Posterior vena cava (tissue), 2 donors: ENCODE measurements at regions not wholly inside any gene's neighbourhood (a gene's known extent, or its start where the extent isn't known, plus 50 kb on each side); places are given as distances from the start of the nearest gene placed in this dataset.
"Not testable (repeated sequence)": the region's sequence is repeated elsewhere in the genome, so short reads cannot be mapped to it uniquely, and the experiment has no call there.

ENCODE experiments used
- DNase-seq: peaks from one replicate; pipeline ENCODE4 v3.0.0-alpha.2; 2020; ENCODE audit warnings: low spot score
- intact Hi-C, 2 donors: fragments of 100-400 bp; cut with DNase I; formaldehyde crosslinking; loops; one replicate each; pipeline versions ENCODE4 v1.14.1 to v1.14.2; 2022 to 2023
- donor health status: DM: yes; HTN: yes; CAD: no.
- donor health status: DM: yes; HTN: yes; CAD: no.

DNA sequence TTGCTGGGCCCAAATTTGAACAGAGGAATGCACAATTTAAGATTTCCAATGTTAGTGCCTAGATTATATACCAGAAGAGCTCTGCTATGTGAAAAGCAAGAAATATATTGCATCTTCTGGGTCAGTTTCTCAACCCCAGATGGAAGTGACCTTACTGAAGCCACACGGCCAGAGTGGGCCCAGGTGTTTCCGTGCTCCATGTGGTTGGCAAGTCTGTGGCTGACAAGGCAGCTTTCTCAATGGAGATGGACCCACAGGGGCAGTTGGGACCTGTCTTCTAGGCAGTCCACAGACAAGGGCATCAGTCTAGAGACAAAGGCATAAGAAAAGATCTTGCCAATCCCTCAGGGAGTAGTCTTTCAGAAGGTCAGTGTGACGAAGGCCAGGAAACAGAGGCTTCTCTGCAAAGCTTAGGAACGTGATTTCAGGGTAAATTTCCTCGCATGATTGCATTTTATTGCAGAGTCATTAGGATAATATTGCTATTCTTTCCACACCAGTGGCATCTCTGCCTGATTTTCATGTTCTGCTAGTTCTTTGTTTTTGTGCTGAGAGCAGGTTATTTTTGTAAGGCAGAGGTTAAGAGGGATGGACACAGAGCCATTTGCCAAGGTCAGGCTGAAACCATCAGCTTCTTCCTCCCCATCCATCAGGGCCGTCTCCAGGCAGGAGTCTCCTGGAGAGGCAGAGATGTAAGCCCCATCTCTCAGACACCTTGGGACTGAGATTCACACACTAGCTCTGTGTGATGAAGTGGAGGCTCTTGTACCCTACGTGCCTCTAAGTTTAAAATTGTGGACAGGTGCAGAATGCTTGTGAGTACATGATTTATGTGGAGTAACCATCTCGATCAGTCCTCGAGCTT lies 202.1 kb downstream of the ANKRD30B start:
- intact Hi-C loops = no loop called here
- peak; percentile 10 for DNase-seq

DNA sequence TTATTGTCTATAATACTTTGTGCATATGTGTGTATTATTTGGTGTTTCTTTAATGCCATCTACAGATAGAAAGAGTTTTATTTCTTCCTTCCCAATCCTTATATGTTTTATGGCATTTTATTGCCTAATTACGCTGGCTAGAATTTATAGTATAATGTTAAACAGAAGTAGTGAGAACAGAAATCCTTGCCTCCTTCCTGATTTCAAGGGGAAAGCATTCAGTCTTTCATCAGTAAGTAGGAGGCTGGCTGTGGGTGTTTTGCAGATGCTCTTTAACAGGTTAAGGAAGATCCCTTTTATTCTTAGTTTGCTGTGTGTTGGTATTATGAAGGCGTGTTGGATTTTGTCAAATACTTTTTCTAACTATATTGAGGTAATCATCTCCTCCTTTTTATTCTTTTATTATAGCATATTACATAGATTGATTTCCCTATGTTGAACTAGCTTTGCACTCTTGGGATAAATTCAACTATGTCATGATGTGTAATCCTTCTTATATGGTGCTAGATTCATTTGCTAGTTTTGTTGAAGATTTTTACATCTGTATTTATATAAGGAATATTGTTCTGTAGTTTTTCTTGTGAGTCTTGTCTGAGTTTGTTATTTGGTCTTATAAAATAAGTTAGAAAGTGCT lies 204.6 kb downstream of the ANKRD30B start:
- intact Hi-C loops = not testable (repeated sequence)

DNA sequence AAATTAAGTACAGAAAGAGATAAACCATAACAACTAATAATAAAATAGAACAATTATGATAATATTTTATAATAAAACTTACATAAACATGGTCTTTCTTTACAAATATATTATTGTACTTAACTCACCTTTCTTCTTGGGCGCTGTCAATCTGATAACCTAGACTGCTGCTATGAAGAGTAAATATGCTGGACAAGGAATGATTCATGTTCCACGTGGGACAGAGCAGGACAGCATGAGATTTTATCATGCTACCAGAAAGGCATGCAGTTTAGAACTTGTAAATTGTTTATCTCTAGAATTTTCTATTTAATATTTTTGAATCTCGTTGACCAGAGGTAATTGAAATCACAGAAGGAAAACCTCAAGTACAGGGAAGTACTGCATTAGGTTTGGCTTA lies 210.7 kb downstream of the ANKRD30B start:
- intact Hi-C loops = no loop called here
- no peak for DNase-seq

More for the DNA sequence above, 204.6 kb downstream of the ANKRD30B start:
- DNase-seq = not testable (repeated sequence)

DNA sequence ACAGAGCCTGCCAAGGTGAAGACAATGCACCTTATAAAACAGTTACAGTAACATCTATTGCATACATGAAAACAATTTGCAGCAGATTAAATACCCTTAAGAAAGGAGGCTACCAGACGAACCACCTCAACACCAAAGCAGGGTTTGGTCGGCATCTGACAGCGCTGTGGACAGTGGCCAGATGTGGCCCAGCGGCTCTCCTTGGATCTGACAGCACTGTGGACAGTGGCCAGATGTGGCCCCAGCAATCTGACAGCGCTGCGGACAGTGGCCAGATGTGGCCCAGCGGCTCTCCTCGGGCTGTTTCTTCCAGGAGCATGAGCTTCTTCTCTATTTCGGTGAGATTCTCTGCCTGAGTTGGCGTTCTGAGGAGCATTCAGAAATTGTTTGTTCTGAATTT lies 211.6 kb downstream of the ANKRD30B start:
- no peak for DNase-seq
- intact Hi-C loops = no loop called here

DNA sequence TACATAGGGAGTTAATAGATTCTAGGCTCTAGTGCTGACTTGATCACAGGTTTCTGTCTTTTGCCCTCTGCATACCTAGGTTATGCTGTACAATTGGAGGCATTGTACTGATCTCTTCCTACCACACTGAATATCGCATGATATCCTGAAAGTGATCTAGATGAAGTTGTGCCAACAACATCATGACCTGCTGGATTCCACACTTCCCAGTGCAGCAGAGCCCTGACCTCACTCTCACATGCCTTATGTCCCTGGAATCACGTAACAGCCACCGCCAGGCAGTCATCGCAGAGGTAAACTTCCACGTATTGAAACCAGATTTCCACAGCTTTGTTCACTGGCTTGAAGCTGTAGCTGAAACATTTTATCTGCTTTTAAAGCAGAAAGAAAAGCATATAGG lies 214.0 kb downstream of the ANKRD30B start:
- DNase-seq = no peak
- intact Hi-C loops = no loop called here

DNA sequence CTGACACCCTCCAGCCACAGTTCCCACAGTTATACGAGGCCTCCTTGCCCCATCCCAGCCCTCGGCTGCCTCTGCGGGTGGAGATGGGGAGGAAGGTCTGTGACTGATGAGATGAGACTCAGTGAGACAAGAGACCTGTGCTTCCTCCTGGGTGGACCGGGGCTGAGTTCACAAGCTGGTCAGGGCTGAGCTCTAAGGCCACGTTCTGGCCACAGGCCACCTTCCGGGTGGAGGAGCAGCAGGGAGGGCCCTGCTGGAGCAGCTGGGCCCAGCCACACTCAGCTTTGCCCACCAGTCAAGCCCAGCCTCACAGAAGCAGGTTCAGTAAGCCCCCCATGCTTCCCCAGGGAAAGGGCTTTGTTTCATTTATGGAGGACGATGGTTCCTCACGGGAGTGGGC lies 214.7 kb downstream of the ANKRD30B start:
- intact Hi-C loops = no loop called here
- no peak for DNase-seq

DNA sequence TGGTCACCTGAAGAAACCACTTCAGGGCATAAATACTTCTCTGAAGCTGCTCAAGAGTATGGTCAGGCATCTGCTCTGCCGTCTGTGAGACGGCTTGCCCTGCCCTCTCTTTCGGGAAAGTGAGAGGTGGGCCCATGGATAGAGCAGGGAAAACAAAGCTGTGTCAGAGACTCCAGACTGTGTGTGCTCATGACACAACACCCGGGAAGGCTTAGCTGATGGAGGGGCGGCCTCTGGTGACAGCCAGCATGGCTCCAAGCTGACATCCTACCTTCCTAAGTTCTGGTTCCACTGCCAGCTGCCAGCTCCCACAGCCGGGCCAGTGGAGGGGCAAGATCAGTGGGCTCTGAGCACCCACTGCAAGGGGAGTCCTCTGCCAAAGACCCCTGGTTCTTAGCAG lies 215.3 kb downstream of the ANKRD30B start:
- intact Hi-C loops = no loop called here
- no peak for DNase-seq

DNA sequence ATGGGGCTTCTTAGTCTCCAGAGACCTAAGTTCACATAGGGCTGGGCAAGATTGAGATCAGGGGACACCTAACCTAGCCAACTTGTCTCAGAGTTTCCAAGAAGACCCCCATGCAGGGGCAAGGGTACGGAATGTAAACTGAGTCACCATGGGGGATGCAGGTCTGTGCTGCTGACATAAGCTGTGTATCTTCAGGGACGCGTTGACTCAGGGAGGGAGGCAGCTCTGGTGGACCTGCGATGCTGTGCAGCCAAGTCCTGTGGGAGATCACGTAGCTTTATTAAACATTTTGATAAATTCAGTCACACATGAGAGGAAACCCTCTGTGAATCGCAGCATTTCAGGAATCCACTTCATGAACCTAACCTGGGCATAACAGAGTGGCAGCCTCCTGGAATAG lies 216.0 kb downstream of the ANKRD30B start:
- intact Hi-C loops = no loop called here
- DNase-seq = no peak

DNA sequence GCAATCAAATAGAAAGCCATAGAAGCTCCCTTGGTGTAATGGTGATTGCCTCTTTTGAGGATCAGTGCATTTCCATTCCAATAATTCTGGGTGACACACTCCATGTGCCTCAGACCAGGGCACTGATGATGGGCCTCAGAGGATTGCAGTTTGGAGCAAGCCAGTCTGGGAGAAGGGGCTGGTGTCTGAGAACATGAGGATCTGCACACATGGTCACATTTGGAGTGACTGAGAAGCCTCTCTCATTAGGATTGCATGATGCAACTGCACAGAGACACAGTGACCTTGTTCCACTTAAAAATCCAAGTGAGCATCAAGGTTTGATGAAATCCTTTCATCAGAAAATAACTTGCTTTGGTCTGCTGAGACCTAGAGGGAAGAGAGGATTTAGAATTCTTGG lies 216.4 kb downstream of the ANKRD30B start:
- intact Hi-C loops = no loop called here
- DNase-seq = no peak

DNA sequence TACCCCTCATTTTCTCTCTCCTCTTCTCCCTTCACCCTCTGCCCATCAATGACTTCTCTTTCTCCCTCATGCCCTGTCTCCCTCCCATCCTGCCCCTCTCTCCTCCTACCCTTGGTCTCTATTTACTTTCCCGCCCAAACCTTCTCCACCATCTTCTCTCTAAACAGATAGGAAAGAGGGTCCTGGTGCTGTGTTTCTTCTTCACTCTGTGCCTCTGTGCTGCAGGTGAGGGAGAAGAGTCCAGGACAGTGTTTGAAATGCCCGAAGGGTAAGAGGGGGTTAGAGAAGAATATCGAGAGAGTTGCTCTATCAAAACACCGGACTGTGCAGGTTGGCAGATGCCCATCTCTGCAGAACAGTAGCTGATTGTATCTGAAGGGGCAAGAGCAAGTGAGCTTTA lies 217.0 kb downstream of the ANKRD30B start:
- intact Hi-C loops, DNase-seq: not testable (repeated sequence)

DNA sequence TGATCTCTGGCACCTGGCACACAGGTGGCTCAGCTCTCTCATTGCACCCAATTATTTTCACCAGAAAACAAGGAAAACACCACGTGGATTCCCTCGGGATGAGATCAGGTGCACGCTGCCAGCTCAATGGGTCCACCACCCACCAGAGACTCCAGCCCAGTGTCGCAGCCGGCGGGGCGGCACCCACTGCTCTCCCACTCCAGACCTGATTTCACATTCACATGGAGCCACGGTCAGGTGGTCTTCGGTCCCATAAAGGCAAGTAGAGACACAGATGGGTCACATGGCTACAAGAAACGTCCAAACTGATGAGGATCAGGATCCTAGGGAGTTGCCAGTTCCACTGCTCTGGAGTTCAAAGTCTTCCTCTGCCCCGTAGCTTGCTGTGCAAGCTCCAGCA lies 217.6 kb downstream of the ANKRD30B start:
- intact Hi-C loops = no loop called here
- no peak for DNase-seq

DNA sequence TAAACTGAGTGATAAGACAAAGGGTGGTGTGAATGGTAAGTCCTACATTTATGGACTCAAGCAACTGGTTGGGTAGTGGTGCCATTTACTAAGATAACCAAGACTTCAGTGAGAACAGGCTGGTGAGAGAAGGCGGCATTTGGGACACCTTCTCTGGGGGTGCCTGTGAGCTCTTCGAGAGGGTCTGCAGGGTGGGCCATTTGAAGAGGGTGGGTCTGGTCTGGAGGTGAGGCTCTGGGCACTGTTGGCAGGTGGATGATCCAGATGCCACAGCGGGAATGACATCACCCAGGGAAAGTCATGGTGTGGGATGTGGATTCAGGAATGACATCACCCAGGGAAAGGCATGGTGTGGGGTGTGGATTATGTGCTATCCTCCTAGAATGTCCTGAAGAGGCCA lies 219.3 kb downstream of the ANKRD30B start:
- DNase-seq, intact Hi-C loops: not testable (repeated sequence)

DNA sequence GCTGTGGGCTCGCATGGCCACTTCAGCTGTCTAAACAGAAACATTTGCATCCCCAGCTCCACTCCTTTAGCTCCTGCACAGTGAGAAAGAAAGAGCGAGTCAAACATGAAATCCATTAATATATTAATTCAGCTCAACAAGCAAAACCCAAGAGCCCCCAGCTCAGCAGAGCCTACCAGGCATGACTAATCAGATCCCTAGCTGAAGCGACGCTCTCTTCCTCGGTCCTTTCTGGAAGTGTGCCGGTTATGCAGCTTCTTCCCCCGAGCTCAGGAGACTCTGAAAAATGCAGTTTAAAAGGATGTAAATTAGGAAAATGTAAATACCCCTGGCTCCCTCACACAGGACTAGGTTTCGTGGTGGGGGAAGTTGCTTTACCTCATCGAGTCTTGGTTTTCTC lies 221.5 kb downstream of the ANKRD30B start:
- no peak for DNase-seq
- intact Hi-C loops = no loop called here

DNA sequence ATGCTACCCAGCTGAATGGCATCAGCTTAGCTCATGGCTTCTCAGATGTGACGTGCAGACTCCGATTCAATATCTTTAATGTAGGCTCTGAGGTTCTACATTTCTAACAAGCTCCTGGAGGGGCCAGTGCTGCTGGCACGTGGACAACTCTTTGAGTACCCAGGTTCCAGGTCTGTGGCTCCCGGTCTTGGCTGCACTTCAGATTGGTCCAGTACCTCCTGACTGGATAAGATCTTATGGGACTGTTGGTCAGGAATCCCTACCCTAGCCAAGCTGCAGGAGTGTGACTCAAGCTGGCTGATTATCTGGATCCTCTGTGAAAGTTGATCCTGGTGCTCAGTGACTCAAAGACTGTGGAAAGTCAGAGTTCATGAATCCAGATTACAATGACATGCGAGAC lies 222.1 kb downstream of the ANKRD30B start:
- no peak for DNase-seq

DNA sequence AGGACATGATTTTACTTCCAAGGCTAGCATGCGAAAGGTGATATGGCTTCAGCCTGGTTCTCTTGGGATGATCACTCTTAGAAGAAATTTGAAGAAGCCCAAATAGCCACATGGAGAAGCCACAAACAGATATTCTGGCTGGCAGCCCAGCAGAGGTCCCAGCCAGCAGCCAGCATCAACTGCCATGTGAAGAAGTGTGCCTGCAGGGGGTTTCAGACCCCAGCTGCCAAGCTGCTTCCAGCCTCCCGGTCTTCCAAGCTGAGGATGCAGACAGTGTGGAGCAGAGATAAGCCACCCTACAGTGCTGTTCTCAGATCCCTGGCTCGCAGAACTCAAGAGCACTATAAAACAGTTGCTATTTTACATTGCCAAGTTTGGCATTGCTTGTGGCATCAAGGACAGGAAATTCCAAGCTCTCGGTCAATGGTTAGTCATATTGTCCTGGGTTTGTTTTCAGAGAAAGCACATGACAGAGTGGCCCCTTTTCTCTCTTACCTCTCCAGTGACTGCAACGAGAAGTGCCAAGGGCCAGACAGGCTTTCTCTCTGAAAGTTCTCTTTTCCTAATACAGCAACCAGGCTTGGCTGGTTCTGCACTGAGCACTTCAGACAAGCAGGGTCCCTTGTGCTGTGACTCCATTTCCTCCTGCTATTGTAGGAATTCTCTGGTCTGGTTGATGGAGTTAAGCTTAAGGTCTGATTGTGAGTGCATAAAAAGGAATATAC lies 223.7 kb downstream of the ANKRD30B start:
- intact Hi-C loops = no loop called here
- DNase-seq = no peak

More for the DNA sequence above, 222.1 kb downstream of the ANKRD30B start:
- intact Hi-C loops = no loop called here

DNA sequence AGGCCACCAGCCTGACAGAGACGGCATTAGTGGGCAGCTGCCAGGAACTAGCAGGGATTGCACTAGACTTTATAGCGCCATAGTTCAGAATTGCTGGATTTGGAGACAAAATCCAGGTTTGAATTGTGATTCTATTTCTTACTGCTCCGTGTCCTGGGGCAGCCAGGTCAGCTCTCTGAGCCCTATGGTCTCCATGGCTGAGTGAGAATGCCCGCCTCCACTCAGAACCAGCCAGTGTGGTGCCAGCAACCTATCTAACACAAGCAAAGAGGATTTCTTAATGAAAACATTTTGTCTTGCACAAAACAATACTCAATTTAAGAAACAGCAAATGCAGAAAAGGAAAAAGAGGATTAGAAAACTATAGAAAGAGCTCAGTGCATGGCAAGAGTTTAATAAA lies 225.4 kb downstream of the ANKRD30B start:
- DNase-seq, intact Hi-C loops: not testable (repeated sequence)

DNA sequence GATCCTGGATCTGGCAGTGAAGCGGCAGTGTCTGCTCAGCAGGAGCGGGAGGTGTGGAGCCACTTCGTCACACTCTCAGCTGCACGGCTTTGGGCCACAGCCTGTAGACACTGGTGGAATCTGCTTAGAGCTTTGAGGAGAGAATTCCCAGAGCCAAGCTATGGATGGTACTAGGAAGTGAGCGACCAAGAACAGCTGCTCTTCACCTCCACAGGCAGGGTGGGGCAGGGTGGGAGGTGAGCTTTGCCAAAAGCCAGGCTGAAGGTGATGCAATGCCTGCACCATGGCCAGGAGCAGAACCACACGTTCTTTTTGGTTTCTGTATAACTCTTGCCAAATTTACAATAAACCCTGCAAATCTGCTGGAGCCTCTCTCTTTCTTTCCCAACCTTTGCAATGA lies 226.1 kb downstream of the ANKRD30B start:
- intact Hi-C loops = no loop called here
- DNase-seq = no peak

DNA sequence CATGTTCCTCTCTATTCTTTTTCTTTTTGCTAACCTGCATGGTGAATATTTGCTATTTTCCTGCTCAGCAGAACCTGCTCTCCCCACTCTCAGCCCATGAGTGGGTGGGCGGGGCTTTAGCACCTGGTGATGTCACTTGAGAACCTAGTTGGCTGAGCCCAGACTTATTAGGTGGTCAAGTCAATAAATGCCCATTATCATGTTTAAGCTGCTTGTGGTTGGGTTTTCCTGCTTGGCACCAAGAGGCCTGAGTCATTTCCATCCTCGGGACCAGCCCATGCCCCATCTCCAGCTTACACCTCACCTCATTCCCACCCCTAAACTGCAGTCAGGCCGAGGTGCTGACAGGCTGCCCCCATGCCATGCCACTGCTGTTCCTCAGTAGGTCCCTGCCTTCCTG lies 226.6 kb downstream of the ANKRD30B start:
- no peak for DNase-seq
- intact Hi-C loops = no loop called here

DNA sequence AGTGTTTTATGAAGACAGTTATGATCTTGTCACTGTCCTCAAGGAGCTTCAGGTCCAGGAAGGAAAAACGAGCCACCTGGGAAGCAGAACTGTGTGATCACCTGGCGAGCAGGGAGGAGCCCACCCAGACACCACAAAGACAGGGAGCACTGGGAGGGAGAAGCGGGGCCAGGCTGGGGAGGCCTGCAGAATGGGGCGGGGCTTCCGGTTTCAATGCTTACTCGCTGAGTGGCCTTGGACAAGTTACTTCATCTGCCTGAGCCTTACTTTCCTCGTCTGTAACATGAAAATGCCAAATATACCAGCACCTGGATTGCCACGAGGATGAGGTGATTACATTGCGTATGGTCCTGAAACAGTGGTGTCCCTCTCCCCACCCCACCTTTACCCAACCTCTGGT lies 227.5 kb downstream of the ANKRD30B start:
- intact Hi-C loops = no loop called here

DNA sequence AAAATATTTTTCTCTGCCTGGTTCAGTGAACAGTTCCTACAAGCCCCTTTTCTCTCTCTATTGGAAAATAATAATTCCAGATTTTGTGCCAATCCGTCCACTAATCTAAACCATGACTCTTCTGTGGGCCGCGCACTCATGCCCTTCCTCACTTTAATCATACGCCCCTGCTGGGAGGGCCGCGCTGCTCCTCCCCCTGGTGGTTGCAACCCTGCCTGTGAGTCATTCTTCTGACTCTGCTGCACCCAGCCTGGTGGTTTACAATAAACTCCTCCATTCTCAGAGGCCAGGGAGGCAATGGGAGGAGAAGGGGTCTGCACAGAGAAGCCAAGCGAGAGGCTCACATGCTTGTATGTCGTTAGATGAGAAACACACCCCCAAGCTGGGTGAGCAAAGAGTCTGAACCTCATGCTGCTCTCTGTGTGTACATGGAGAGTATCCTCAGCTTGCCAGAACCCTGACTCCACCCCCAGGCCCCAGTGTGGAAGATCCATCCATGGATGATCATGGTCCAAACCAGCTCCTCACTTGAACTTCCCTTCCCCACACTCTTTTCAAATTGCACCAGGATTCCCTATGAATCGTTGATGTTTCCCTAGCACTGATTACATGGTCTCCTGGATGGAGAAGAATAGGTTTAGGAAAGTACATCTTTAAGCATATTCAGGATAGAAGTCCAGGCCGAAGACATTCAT lies 228.9 kb downstream of the ANKRD30B start:
- no peak for DNase-seq
- intact Hi-C loops = no loop called here

More for the DNA sequence above, 227.5 kb downstream of the ANKRD30B start:
- no peak for DNase-seq
